Neural progenitor cell (in vitro differentiated cells): ENCODE measurements at regions not wholly inside any gene's neighbourhood (a gene's known extent, or its start where the extent isn't known, plus 50 kb on each side); places are given as distances from the start of the nearest gene placed in this dataset.

ENCODE experiments used
- DNase-seq: peaks from one replicate; pipeline ENCODE4 v3.0.0-alpha.2; 2016; ENCODE audit warnings: low spot score
- H2AFZ ChIP-seq: fragments of 200-600 bp; sonication (generic); replicated peaks from 2 replicates; pipeline ENCODE4 v1.6.1; 2016; ENCODE audit warnings: antibody characterized with exemption
- H3F3A ChIP-seq: fragments of 200-600 bp; sonication (generic); 2 replicates; pipeline ENCODE4 v1.6.1; 2016; ENCODE audit warnings: antibody characterized with exemption, low read depth
- H3K27ac ChIP-seq: fragments of 200-600 bp; sonication (generic); 2 replicates; pipeline ENCODE4 v1.5.1; 2016; ENCODE audit warnings: mild to moderate bottlenecking
- H3K27me3 ChIP-seq: fragments of 200-600 bp; sonication (generic); 2 replicates; pipeline ENCODE4 v1.6.1; 2016; ENCODE audit warnings: mild to moderate bottlenecking, moderate library complexity
- H3K36me3 ChIP-seq: fragments of 200-600 bp; sonication (generic); 2 replicates; pipeline ENCODE4 v1.5.1; 2016
- H3K4me1 ChIP-seq: fragments of 200-600 bp; sonication (generic); 2 replicates; pipeline ENCODE4 v1.6.1; 2016; ENCODE audit warnings: mixed run types
- H3K4me2 ChIP-seq: fragments of 200-600 bp; sonication (generic); 2 replicates; pipeline ENCODE4 v1.6.1; 2016
- H3K4me3 ChIP-seq: fragments of 200-600 bp; sonication (generic); 2 replicates; pipeline ENCODE4 v1.5.1; 2016
- H3K79me2 ChIP-seq: fragments of 200-600 bp; sonication (generic); 2 replicates; pipeline ENCODE4 v1.6.1; 2016; ENCODE audit warnings: low read depth
- H3K9ac ChIP-seq: fragments of 200-600 bp; sonication (generic); 2 replicates; pipeline ENCODE4 v1.6.1; 2016
- H3K9me3 ChIP-seq: fragments of 200-600 bp; sonication (generic); 2 replicates; pipeline ENCODE4 v1.5.1; 2016; ENCODE audit warnings: low read depth
- H4K20me1 ChIP-seq: fragments of 200-600 bp; sonication (generic); 2 replicates; pipeline ENCODE4 v1.6.1; 2016; ENCODE audit warnings: low read depth
- H3K27ac Mint-ChIP-seq: 3 replicates; pipeline ENCODE4 v1.8.0; 2021; ENCODE audit warnings: mixed read lengths
- H3K27me3 Mint-ChIP-seq: 2 replicates; pipeline ENCODE4 v1.8.0; 2022; ENCODE audit warnings: low read depth, mild to moderate bottlenecking, inconsistent platforms, moderate library complexity, mixed read lengths; ENCODE audit not compliant: insufficient read depth
- H3K36me3 Mint-ChIP-seq: 3 replicates; pipeline ENCODE4 v1.8.0; 2021; ENCODE audit warnings: mixed read lengths
- H3K4me1 Mint-ChIP-seq: 3 replicates; pipeline ENCODE4 v1.8.0; 2021; ENCODE audit warnings: mixed read lengths
- H3K4me3 Mint-ChIP-seq: 3 replicates; pipeline ENCODE4 v1.8.0; 2021; ENCODE audit warnings: mild to moderate bottlenecking, moderate library complexity, mixed read lengths
- H3K9me3 Mint-ChIP-seq: 3 replicates; pipeline ENCODE4 v1.8.0; 2020; ENCODE audit warnings: mixed read lengths
- CTCF ChIP-seq: fragments of 200-600 bp; sonication (generic); IDR thresholded peaks from 2 replicates; pipeline ENCODE4 v1.5.1; 2017; ENCODE audit warnings: antibody characterized with exemption, mild to moderate bottlenecking
- EZH2 ChIP-seq: fragments of 200-600 bp; sonication (generic); IDR thresholded peaks from 2 replicates; pipeline ENCODE4 v1.6.1; 2017; ENCODE audit warnings: antibody characterized with exemption, mild to moderate bottlenecking, moderate library complexity
- EZH2phosphoT487 ChIP-seq: fragments of 200-600 bp; sonication (generic); IDR thresholded peaks from 2 replicates; pipeline ENCODE4 v1.6.1; 2017; ENCODE audit warnings: antibody characterized with exemption

- Mint-ChIP-seq H3K27ac (no peak overlapping the region), H3K36me3 (no peaks in the 10 kb centered on the region), H3K27me3 (peaks cover 34% of the 10 kb centered on the region), H3K9me3 (no peaks in the 10 kb centered on the region), H3K4me1 (peaks cover 16% of the 10 kb centered on the region), H3K4me3 (peak overlapping the region; percentile 15)
- peaks cover 22% of the 10 kb centered on the region for H3F3A ChIP-seq
- H3K79me2 ChIP-seq, result no peaks in the 10 kb centered on the region
- H3K27ac ChIP-seq, result no peak overlapping the region
- H3K4me3 ChIP-seq, result peak overlapping the region; percentile 8
- TF ChIP-seq EZH2phosphoT487, result no peak
- TF ChIP-seq CTCF, result no peak
- peak; percentile 62 for TF ChIP-seq EZH2
- peaks cover 18% of the 10 kb centered on the region for H3K4me1 ChIP-seq
- no peaks in the 10 kb centered on the region for H4K20me1 ChIP-seq
- no peak overlapping the region for H3K9ac ChIP-seq
- peak overlapping the region; percentile 31 for H2AFZ ChIP-seq
- H3K27me3 ChIP-seq, result peaks cover 87% of the 10 kb centered on the region
- peak overlapping the region; percentile 44 for H3K4me2 ChIP-seq
- no peaks in the 10 kb centered on the region for H3K36me3 ChIP-seq
- H3K9me3 ChIP-seq, result no peaks in the 10 kb centered on the region
- peak; percentile 61 for DNase-seq
Measured at GRCh38 chr5:73311291-73312110, 137.1 kb downstream of the FOXD1 start.

- TF ChIP-seq CTCF (no peak), EZH2phosphoT487 (no peak), EZH2 (no peak)
- Histone ChIP-seq H4K20me1 (peaks cover 11% of the 10 kb centered on the region), H3K9me3 (no peaks in the 10 kb centered on the region), H2AFZ (no peak overlapping the region), H3K27me3 (peaks cover 100% of the 10 kb centered on the region), H3K4me1 (peaks cover 25% of the 10 kb centered on the region), H3K79me2 (no peaks in the 10 kb centered on the region), H3K36me3 (no peaks in the 10 kb centered on the region), H3K9ac (no peak overlapping the region), H3K27ac (no peak overlapping the region), H3K4me2 (peak overlapping the region; percentile 23), H3K4me3 (no peak overlapping the region), H3F3A (peaks cover 24% of the 10 kb centered on the region)
- Mint-ChIP-seq H3K27ac (no peak overlapping the region), H3K4me3 (no peak overlapping the region), H3K36me3 (peaks cover under 1% of the 10 kb centered on the region), H3K4me1 (peaks cover 17% of the 10 kb centered on the region), H3K27me3 (peaks cover 60% of the 10 kb centered on the region), H3K9me3 (peaks cover 4% of the 10 kb centered on the region)
- DNase-seq, result no peak
Measured at GRCh38 chr5:73307645-73308355, 134.8 kb downstream of the TMEM174 start.

GRCh38 chr5:73306741-73307275 is 133.8 kb downstream of the TMEM174 start:
- peaks cover 1% of the 10 kb centered on the region for H3K36me3 Mint-ChIP-seq
- TF ChIP-seq EZH2 (no peak), CTCF (no peak), EZH2phosphoT487 (no peak)
- peaks cover 4% of the 10 kb centered on the region for H3K9me3 Mint-ChIP-seq
- Histone ChIP-seq H2AFZ (no peak overlapping the region), H3K4me1 (peaks cover 25% of the 10 kb centered on the region), H3K79me2 (no peaks in the 10 kb centered on the region), H3K27me3 (peaks cover 100% of the 10 kb centered on the region), H3F3A (peaks cover 18% of the 10 kb centered on the region), H3K9me3 (no peaks in the 10 kb centered on the region), H3K27ac (no peak overlapping the region), H4K20me1 (peaks cover 21% of the 10 kb centered on the region), H3K9ac (no peak overlapping the region), H3K36me3 (no peaks in the 10 kb centered on the region), H3K4me3 (no peak overlapping the region), H3K4me2 (no peak overlapping the region)
- DNase-seq, result no peak
- no peak overlapping the region for H3K4me3 Mint-ChIP-seq
- peaks cover 65% of the 10 kb centered on the region for H3K27me3 Mint-ChIP-seq
- H3K27ac Mint-ChIP-seq, result no peak overlapping the region
- peaks cover 18% of the 10 kb centered on the region for H3K4me1 Mint-ChIP-seq
